Activated CD4-positive, alpha-beta memory T cell treated with anti-CD3 and anti-CD28 coated beads, Interleukin-2, amount 10 ng/mL, durations not matched to agents 7 days and 5 days (primary cell): ENCODE measurements at regions not wholly inside any gene's neighbourhood (a gene's known extent, or its start where the extent isn't known, plus 50 kb on each side); places are given as distances from the start of the nearest gene placed in this dataset.

Experiments used
- CTCF ChIA-PET: fragments of 350-600 bp; sonication (Branson Sonifier 250); formaldehyde crosslinking; loops from one replicate; lab custom pipeline; 2021; ENCODE audit warnings: antibody characterized with exemption, inconsistent platforms; lab: Charles Lee
- POLR2A ChIA-PET: fragments of 350-600 bp; sonication (Branson Sonifier 250); formaldehyde crosslinking; loops from one replicate; lab custom pipeline; 2021; ENCODE audit warnings: antibody characterized with exemption; lab: Charles Lee
- DNase-seq: peaks from one replicate; pipeline ENCODE4 v3.0.0-alpha.2; 2020
- H3K27ac Mint-ChIP-seq: one replicate; pipeline ENCODE4 v1.8.0; 2021; ENCODE audit warnings: mild to moderate bottlenecking, mixed read lengths
- H3K27me3 Mint-ChIP-seq: one replicate; pipeline ENCODE4 v1.8.0; 2021; ENCODE audit warnings: mixed read lengths
- H3K36me3 Mint-ChIP-seq: one replicate; pipeline ENCODE4 v1.8.0; 2021; ENCODE audit warnings: low read depth, mixed read lengths
- H3K4me1 Mint-ChIP-seq: one replicate; pipeline ENCODE4 v1.8.0; 2021; ENCODE audit warnings: mixed read lengths
- H3K4me3 Mint-ChIP-seq: one replicate; pipeline ENCODE4 v1.8.0; 2021; ENCODE audit warnings: mild to moderate bottlenecking, mixed read lengths
- H3K9me3 Mint-ChIP-seq: one replicate; pipeline ENCODE4 v1.8.0; 2021; ENCODE audit warnings: mixed read lengths

DNA sequence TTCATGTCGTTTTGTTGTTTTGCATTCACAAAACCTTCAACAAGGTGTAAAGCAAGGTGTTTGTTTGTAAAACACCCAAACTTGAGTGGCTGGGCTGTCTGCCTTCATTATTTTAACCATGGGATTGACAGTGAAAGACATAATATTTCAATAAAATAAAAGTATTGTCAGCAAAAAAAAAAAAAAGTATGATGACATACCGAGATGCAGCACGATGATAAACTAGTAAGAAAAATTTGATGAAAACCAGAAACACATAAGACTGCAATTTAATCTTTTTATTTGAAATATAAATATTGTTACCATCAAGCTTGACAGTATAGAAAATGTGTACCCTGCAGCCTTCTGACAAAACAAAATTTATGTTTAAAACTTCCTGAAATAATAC lies 419.3 kb upstream of the DYNLRB2 start:
- no peaks in the 10 kb centered on the region for H3K4me1 Mint-ChIP-seq
- no peak for DNase-seq

DNA sequence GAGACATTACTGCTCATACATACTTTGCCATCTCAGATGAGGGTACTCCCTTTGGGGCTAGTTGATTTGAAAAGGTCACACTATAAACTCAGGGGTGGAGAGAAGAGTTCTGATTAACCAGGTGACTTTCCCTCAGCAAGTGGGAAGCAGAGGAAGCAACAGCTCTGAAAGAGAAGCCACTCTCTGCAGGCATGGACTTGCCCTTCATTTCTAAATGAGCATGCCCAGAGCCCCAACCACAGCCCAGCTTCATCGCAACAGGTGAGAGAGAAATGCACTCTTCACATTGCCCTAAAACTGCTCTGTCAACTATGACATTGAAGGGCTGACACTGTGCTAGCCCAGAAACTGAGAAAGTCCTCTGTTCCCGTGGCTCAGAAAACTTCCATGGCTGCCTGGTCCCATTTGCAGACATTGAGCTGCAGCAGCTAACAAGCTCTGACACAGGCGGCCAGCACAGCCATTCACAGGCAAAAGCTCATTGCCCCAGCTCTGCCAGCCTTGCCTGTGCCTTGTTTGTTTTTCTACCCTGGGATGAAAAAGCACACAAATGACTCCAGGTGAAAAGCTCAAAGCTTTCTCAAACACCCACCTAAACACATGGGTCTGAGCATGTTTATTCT lies 419.8 kb upstream of the DYNLRB2 start:
- Mint-ChIP-seq H3K36me3 (no peaks in the 10 kb centered on the region), H3K4me3 (no peak overlapping the region), H3K4me1 (no peaks in the 10 kb centered on the region), H3K27me3 (peaks cover 13% of the 10 kb centered on the region), H3K9me3 (no peaks in the 10 kb centered on the region), H3K27ac (no peak overlapping the region)
- DNase-seq: no peak
- POLR2A ChIA-PET: no interaction called here
- CTCF ChIA-PET: no interaction called here

More for the DNA sequence above, 419.3 kb upstream of the DYNLRB2 start:
- no peak overlapping the region for H3K4me3 Mint-ChIP-seq
- H3K27me3 Mint-ChIP-seq: peaks cover 13% of the 10 kb centered on the region
- no peak overlapping the region for H3K27ac Mint-ChIP-seq
- H3K36me3 Mint-ChIP-seq: no peaks in the 10 kb centered on the region
- ChIA-PET POLR2A (no interaction called here), CTCF (no interaction called here)
- H3K9me3 Mint-ChIP-seq: no peaks in the 10 kb centered on the region

DNA sequence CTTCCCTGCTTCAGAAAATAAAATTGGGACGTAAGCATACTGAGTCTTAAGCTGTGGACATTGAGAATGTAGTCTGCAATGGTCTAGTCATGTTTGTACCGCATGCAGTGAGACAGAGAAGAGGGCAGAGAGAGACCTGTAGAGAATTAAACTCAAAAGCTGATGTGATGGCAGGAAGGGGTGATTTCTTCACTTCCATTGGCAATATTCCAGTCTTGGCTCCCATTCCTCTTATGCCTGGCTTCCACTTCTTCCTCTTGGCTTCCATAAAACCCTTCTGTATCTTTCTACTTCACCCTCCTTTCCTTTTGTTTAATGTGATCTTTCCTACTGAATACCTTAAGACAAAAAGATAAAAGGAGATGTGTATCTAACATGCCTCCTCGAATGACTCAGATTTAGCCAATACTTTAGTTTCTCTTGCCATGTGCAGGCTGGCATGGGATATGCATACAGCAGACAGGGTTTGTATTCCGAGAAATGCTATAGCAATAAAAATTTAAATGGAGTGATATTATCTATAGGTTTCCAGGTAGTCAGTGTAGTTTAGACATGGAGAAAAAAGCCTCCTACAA lies 423.1 kb upstream of the DYNLRB2 start:
- CTCF ChIA-PET: no interaction called here
- no peak overlapping the region for H3K27ac Mint-ChIP-seq
- no peaks in the 10 kb centered on the region for H3K36me3 Mint-ChIP-seq
- no peaks in the 10 kb centered on the region for H3K9me3 Mint-ChIP-seq
- H3K27me3 Mint-ChIP-seq: peaks cover 10% of the 10 kb centered on the region
- H3K4me1 Mint-ChIP-seq: no peaks in the 10 kb centered on the region
- no peak overlapping the region for H3K4me3 Mint-ChIP-seq
- POLR2A ChIA-PET: no interaction called here
- no peak for DNase-seq

DNA sequence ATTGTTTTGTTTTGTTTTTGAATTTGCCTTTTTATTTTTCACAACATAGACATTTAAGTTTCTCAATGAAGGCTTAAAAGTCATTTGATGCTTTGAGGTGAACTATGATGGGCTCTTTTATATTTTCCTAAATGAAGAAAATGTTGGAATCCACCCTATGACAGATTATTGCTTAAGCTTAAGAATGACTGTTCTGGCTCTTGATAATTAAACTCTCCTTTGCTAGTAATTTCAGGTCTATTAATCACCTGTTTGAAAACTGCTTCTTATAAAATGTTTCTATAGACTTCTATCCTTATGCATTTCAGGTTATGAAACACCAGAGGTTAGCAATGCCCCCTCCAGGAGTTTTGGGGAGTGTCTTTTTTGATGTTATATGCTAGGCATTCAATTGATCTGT lies 424.1 kb upstream of the DYNLRB2 start:
- no peak overlapping the region for H3K27ac Mint-ChIP-seq
- CTCF ChIA-PET: no interaction called here
- H3K4me3 Mint-ChIP-seq: no peak overlapping the region
- POLR2A ChIA-PET: no interaction called here
- no peaks in the 10 kb centered on the region for H3K9me3 Mint-ChIP-seq
- no peaks in the 10 kb centered on the region for H3K36me3 Mint-ChIP-seq
- H3K4me1 Mint-ChIP-seq: no peaks in the 10 kb centered on the region
- peaks cover 10% of the 10 kb centered on the region for H3K27me3 Mint-ChIP-seq
- no peak for DNase-seq

DNA sequence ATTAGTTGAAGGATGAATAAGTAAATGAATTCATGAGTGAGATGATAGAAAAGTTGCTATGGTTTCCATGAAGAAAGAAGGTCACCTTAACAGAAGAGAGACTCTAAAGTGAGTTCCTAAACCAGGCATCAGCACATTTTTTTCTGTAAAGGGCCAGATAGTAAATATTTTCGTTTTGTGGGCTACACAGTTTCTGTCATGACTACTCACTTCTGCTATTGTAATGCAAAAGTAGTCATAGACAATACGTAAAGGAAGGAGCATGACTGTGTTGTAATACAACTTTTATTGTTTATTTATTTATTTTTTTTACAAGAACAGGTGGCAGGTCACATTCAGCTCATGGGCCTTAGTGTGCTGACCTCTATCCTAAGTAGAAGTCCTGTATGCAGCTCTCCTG lies 426.1 kb upstream of the DYNLRB2 start:
- POLR2A ChIA-PET: no interaction called here
- Mint-ChIP-seq H3K4me1 (no peaks in the 10 kb centered on the region), H3K27me3 (peaks cover 11% of the 10 kb centered on the region), H3K36me3 (no peaks in the 10 kb centered on the region), H3K4me3 (no peak overlapping the region), H3K9me3 (no peaks in the 10 kb centered on the region), H3K27ac (no peak overlapping the region)
- DNase-seq: no peak
- CTCF ChIA-PET: no interaction called here

DNA sequence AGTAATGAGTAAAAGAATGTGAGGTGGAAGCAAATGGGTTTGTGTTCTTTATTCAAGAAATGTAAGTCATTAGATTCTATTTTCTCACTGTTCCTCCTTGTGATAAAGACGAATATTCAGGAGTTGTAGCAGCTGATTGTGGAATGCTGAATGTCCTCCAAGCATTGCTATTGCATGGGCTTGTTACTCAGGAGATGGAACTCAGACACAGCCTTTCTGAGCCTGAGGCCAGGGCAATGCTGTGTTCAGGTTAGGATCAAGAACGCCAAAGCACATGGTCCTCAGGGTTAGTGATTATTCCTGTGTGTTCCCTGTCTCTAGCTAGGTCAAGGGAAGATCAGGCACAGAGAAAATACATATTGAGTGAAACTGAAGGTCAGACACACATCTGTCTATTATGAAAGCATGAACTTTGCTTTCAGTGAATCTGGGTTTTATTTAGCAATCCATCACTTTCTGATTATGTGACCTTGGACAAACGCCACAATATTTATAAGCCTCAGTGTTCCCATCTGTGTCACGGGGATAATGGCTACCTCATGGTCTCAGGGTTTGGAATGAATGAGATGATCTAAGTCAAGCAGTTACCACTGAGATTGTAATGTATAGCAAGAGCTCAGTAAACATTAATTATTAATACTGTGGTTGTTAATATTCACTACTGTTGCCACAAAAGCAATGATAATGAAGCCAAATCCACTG lies 426.8 kb upstream of the DYNLRB2 start:
- Mint-ChIP-seq H3K4me3 (no peak overlapping the region), H3K9me3 (no peaks in the 10 kb centered on the region), H3K27ac (no peak overlapping the region), H3K36me3 (no peaks in the 10 kb centered on the region), H3K27me3 (peaks cover 8% of the 10 kb centered on the region), H3K4me1 (no peaks in the 10 kb centered on the region)
- no peak for DNase-seq
- POLR2A ChIA-PET: no interaction called here
- CTCF ChIA-PET: no interaction called here

DNA sequence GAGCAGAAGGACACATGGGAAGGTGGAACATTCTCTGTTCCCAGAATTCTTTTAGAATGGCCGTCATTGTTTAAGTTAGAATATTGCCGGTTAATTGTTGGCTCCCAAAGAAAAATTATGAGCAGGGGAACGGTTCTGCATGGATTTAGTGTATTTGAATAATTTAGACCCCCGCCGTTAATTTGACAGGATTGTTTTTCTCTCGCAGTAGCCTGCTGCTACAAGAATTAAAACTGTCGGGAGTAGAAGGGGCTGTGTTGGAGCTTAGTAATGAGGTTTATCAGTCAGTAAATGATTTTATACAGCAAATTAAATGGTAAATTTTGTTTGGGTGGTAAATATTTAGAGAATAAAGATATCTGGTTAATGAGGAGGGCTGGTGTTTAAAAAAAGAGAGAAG lies 431.2 kb upstream of the DYNLRB2 start:
- no peaks in the 10 kb centered on the region for H3K4me1 Mint-ChIP-seq
- H3K9me3 Mint-ChIP-seq: no peaks in the 10 kb centered on the region
- H3K4me3 Mint-ChIP-seq: no peak overlapping the region
- no peak overlapping the region for H3K27ac Mint-ChIP-seq
- H3K27me3 Mint-ChIP-seq: peaks cover 14% of the 10 kb centered on the region
- ChIA-PET POLR2A (no interaction called here), CTCF (no interaction called here)
- DNase-seq: no peak
- H3K36me3 Mint-ChIP-seq: no peaks in the 10 kb centered on the region

DNA sequence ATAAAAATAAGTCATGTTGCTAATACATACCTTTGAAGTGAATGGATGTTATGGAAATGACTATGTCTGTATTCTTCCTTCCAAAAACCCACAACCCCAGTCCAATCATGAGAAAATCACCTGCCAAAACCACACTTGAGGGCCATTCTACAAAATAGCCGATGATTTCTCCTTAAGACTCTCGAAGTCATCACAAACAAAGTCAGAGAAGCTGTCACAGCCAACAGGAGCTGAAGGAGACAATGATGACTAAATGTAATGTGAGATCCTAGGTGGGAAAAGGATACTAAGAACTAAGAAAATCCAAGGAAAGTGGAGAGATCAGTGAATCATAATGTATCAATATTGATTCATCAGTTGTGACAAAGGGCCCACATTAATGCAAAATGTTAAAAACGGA lies 432.9 kb upstream of the DYNLRB2 start:
- ChIA-PET CTCF (no interaction called here), POLR2A (no interaction called here)
- H3K27me3 Mint-ChIP-seq: peaks cover 14% of the 10 kb centered on the region
- H3K36me3 Mint-ChIP-seq: no peaks in the 10 kb centered on the region
- H3K9me3 Mint-ChIP-seq: no peaks in the 10 kb centered on the region
- no peak for DNase-seq
- H3K27ac Mint-ChIP-seq: no peak overlapping the region
- H3K4me1 Mint-ChIP-seq: no peaks in the 10 kb centered on the region
- H3K4me3 Mint-ChIP-seq: no peak overlapping the region

DNA sequence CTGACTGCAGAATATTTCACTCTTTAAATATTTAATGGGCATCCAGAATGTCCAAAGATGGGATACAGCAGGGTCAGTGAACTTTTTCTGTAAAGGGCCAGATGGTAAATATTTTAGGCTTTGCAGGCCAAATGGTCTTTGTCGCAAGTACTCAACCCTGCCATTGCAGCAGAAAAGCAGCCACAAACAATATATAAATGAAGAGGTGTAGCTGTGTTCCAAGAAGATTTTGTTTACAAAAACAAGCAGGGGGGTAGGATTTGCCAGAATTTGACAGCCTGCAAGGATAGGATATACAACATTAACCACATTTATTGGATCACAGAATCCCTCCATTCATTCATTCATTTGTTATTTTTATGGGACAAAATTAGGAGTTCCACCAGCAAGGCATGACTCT lies 435.0 kb upstream of the DYNLRB2 start:
- Mint-ChIP-seq H3K36me3 (no peaks in the 10 kb centered on the region), H3K27ac (no peak overlapping the region), H3K9me3 (no peaks in the 10 kb centered on the region), H3K4me1 (no peaks in the 10 kb centered on the region), H3K27me3 (peaks cover 18% of the 10 kb centered on the region), H3K4me3 (no peak overlapping the region)
- CTCF ChIA-PET: no interaction called here
- DNase-seq: no peak
- POLR2A ChIA-PET: no interaction called here

DNA sequence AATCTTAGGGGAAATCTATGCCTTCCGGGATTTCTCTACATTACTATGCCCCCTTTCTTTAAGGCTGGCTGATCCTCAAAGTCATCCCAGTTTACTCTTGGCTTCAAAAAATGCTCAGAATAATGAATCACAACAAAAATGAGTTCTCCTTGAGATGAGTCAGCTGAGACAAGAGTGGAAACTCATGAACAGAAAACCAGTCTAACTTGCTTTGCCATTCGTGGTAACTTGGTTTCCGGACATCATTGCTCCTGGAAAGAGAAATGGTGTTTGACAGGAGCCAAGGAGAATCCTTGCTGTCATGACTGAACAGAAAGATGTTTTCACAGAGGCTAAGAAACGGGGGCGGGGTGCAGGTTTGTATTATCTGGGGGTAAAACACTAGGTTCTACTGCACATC lies 435.6 kb upstream of the DYNLRB2 start:
- H3K27me3 Mint-ChIP-seq: peaks cover 18% of the 10 kb centered on the region
- H3K36me3 Mint-ChIP-seq: no peaks in the 10 kb centered on the region
- H3K4me3 Mint-ChIP-seq: no peak overlapping the region
- H3K4me1 Mint-ChIP-seq: no peaks in the 10 kb centered on the region
- no peak overlapping the region for H3K27ac Mint-ChIP-seq
- ChIA-PET CTCF (no interaction called here), POLR2A (no interaction called here)
- DNase-seq: no peak
- H3K9me3 Mint-ChIP-seq: no peaks in the 10 kb centered on the region

DNA sequence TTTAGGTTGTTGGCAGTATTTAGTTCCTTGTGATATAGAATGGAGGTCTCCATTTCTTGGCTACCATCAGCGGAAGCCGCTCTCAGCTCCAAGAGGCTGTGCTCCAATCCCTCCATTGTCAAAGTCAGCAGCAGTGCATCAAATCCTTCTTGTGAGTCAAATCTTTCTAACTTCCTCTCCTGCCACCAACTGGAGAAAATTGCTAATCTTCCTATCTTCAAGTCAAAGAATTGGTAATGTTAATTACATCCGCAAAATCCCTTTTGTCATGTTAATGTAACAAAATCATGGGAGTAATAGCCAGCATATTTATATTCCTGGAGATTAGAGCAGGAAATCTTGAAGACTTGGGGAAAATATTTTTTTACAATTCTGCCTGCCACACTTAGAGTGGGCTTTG lies 436.4 kb upstream of the DYNLRB2 start:
- H3K27me3 Mint-ChIP-seq: peaks cover 18% of the 10 kb centered on the region
- H3K27ac Mint-ChIP-seq: no peak overlapping the region
- no peaks in the 10 kb centered on the region for H3K4me1 Mint-ChIP-seq
- ChIA-PET CTCF (no interaction called here), POLR2A (no interaction called here)
- no peak for DNase-seq
- H3K4me3 Mint-ChIP-seq: no peak overlapping the region
- no peaks in the 10 kb centered on the region for H3K36me3 Mint-ChIP-seq
- H3K9me3 Mint-ChIP-seq: no peaks in the 10 kb centered on the region

DNA sequence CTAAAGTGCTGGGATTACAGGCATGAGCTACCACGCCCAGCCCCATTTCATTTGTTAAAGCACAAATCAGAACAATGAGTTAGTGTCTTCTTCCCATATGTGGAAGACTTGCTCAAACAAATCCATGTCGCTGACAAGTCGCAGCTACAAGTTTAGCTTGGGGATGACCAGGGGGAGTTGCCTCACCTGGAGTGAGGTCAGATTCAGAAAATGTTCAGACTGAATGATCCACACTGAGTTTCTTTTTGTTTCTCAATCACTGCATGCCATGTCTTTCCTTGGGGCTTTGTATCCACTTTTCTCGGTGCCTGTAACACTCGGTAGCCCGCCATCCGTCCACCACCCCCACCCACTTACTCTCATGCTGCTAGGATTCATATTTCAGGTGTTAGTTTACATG lies 437.3 kb upstream of the DYNLRB2 start:
- CTCF ChIA-PET: no interaction called here
- Mint-ChIP-seq H3K27ac (no peak overlapping the region), H3K9me3 (no peaks in the 10 kb centered on the region), H3K4me1 (no peaks in the 10 kb centered on the region), H3K27me3 (peaks cover 20% of the 10 kb centered on the region), H3K4me3 (no peak overlapping the region), H3K36me3 (no peaks in the 10 kb centered on the region)
- no peak for DNase-seq
- POLR2A ChIA-PET: no interaction called here

DNA sequence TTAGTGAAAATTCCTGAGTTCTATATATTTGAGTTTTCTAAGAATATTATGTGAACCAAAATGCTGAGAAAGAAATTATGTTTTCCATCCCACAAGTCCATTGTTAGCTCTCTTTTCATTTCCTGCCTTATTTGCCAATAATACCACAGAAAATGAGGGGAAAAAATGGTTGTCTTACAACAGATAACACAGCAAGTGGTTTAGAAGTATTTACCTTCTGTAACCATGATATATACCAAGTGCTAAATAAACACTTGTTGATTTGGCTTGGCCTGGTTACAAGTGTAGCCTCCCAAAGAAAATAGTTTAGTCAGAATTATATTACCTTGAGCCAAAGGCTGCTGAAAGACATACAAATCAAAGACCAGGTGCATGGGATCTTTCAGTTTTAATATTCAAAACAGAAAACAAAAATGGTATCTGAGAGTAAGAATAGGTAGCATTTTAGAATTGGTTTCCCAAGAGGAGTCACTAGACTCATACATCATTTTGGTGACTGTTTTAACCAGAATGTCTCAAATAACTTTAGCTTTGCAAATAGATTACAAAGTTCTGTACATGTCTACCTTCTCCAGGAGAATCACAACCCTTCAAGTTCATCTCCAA lies 439.8 kb upstream of the DYNLRB2 start:
- CTCF ChIA-PET: no interaction called here
- Mint-ChIP-seq H3K4me1 (no peaks in the 10 kb centered on the region), H3K9me3 (peaks cover 3% of the 10 kb centered on the region), H3K27me3 (peaks cover 23% of the 10 kb centered on the region), H3K27ac (no peak overlapping the region), H3K4me3 (no peak overlapping the region), H3K36me3 (no peaks in the 10 kb centered on the region)
- DNase-seq: no peak
- POLR2A ChIA-PET: no interaction called here

DNA sequence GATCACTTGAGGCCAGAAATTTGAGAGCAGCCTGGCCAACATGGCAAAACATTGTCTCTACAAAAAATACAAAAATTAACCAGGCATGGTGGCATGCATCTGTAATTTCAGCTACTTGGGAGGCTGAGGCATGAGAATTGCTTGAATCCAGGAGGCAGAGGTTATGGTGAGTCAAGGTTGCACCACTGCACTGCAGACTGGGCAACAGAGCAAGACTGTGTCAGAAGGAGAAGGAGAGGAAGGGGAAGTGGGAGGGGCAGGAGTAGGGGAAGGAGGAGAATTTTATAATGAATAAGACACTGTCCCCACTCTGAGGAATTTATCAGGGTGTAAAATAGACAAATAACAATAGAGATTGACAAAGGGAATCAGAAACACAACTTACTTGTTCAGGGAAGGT lies 440.6 kb upstream of the DYNLRB2 start:
- no peaks in the 10 kb centered on the region for H3K4me1 Mint-ChIP-seq
- H3K27me3 Mint-ChIP-seq: peaks cover 22% of the 10 kb centered on the region
- H3K9me3 Mint-ChIP-seq: peaks cover 3% of the 10 kb centered on the region
- H3K36me3 Mint-ChIP-seq: no peaks in the 10 kb centered on the region
- H3K27ac Mint-ChIP-seq: no peak overlapping the region
- H3K4me3 Mint-ChIP-seq: no peak overlapping the region
- ChIA-PET POLR2A (no interaction called here), CTCF (no interaction called here)
- DNase-seq: no peak
